ENCODE measurements at regions not wholly inside any gene's neighbourhood (a gene's known extent, or its start where the extent isn't known, plus 50 kb on each side); places are given as distances from the start of the nearest gene placed in this dataset.

- no peak for DNase-seq (ENCODE audit: low read depth in 4 of 4, low spot score in 1 of 4)
Measured at GRCh38 chr2:58860586-58860985, 619.5 kb upstream of the FANCL start.

- no peak for DNase-seq (ENCODE audit: low read depth in 4 of 4, low spot score in 1 of 4)
Measured at GRCh38 chr2:58856100-58856499, 615.0 kb upstream of the FANCL start.

- DNase-seq (ENCODE audit: low read depth in 4 of 4, low spot score in 1 of 4): no peak
Measured at GRCh38 chr2:58853420-58853819, 612.3 kb upstream of the FANCL start.

GRCh38 chr2:58852905-58853304 lies 611.8 kb upstream of the FANCL start:
- no peak for DNase-seq (ENCODE audit: low read depth in 4 of 4, low spot score in 1 of 4)

GRCh38 chr2:58852243-58852642 lies 611.1 kb upstream of the FANCL start:
- no peak for DNase-seq (ENCODE audit: low read depth in 4 of 4, low spot score in 1 of 4)

GRCh38 chr2:58851598-58851997 lies 610.5 kb upstream of the FANCL start:
- no peak for DNase-seq (ENCODE audit: low read depth in 4 of 4, low spot score in 1 of 4)

- no peak for DNase-seq (ENCODE audit: low read depth in 4 of 4, low spot score in 1 of 4)
Measured at GRCh38 chr2:58845011-58845410, 603.9 kb upstream of the FANCL start.

GRCh38 chr2:58842501-58843155 lies 601.5 kb upstream of the FANCL start:
- no peak for DNase-seq (ENCODE audit: low read depth in 4 of 4, low spot score in 1 of 4)

- no peak for DNase-seq (ENCODE audit: low read depth in 4 of 4, low spot score in 1 of 4)
Measured at GRCh38 chr2:58834404-58834803, 593.3 kb upstream of the FANCL start.

- DNase-seq (ENCODE audit: low read depth in 4 of 4, low spot score in 1 of 4): no peak
Measured at GRCh38 chr2:58826795-58827194, 585.7 kb upstream of the FANCL start.

GRCh38 chr2:58812771-58813344 lies 571.7 kb upstream of the FANCL start:
- no peak for DNase-seq (ENCODE audit: low read depth in 4 of 4, low spot score in 1 of 4)

GRCh38 chr2:58805126-58805525 lies 564.0 kb upstream of the FANCL start:
- DNase-seq (ENCODE audit: low read depth in 4 of 4, low spot score in 1 of 4): no peak

- no peak for DNase-seq (ENCODE audit: low read depth in 4 of 4, low spot score in 1 of 4)
Measured at GRCh38 chr2:58803192-58803591, 562.1 kb upstream of the FANCL start.

GRCh38 chr2:58800881-58801280 lies 559.8 kb upstream of the FANCL start:
- no peak for DNase-seq (ENCODE audit: low read depth in 4 of 4, low spot score in 1 of 4)

- DNase-seq (ENCODE audit: low read depth in 4 of 4, low spot score in 1 of 4): no peak
Measured at GRCh38 chr2:58798676-58799208, 557.6 kb upstream of the FANCL start.

- no peak for DNase-seq (ENCODE audit: low read depth in 4 of 4, low spot score in 1 of 4)
Measured at GRCh38 chr2:58796239-58796910, 555.2 kb upstream of the FANCL start.

GRCh38 chr2:58794916-58795315 lies 553.8 kb upstream of the FANCL start:
- DNase-seq (ENCODE audit: low read depth in 4 of 4, low spot score in 1 of 4): no peak

- no peak for DNase-seq (ENCODE audit: low read depth in 4 of 4, low spot score in 1 of 4)
Measured at GRCh38 chr2:58794103-58794502, 553.0 kb upstream of the FANCL start.

GRCh38 chr2:58788402-58788801 lies 547.3 kb upstream of the FANCL start:
- no peak for DNase-seq (ENCODE audit: low read depth in 4 of 4, low spot score in 1 of 4)

GRCh38 chr2:58770846-58771245 lies 529.7 kb upstream of the FANCL start:
- DNase-seq (ENCODE audit: low read depth in 4 of 4, low spot score in 1 of 4): no peak

- no peak for DNase-seq (ENCODE audit: low read depth in 4 of 4, low spot score in 1 of 4)
Measured at GRCh38 chr2:58769864-58770234, 528.7 kb upstream of the FANCL start.

GRCh38 chr2:58769111-58769863 lies 528.2 kb upstream of the FANCL start:
- no peak for DNase-seq (ENCODE audit: low read depth in 4 of 4, low spot score in 1 of 4)

Data from stimulated activated CD4-positive, alpha-beta T cell treated with anti-CD3 and anti-CD28 coated beads, Interleukin-1b, Interleukin-23, amount 100 ng/mL, for 24 hours (primary cell).